ENCODE measurements at regions not wholly inside any gene's neighbourhood (a gene's known extent, or its start where the extent isn't known, plus 50 kb on each side); places are given as distances from the start of the nearest gene placed in this dataset.

- no peak for DNase-seq (ENCODE audit: low read depth in 3 of 3, low spot score in 2 of 3)
Observed at GRCh38 chr17:77426676-77427386, 286.1 kb downstream of the SEC14L1 start.

- no peak for DNase-seq (ENCODE audit: low read depth in 3 of 3, low spot score in 2 of 3)
Observed at GRCh38 chr17:77427391-77427991, 286.7 kb downstream of the SEC14L1 start.

- no peak for DNase-seq (ENCODE audit: low read depth in 3 of 3, low spot score in 2 of 3)
Observed at GRCh38 chr17:77428020-77428748, 287.4 kb downstream of the SEC14L1 start.

- DNase-seq (ENCODE audit: low read depth in 3 of 3, low spot score in 2 of 3) = no peak
Observed at GRCh38 chr17:77428749-77429368, 288.1 kb downstream of the SEC14L1 start.

GRCh38 chr17:77429369-77429968 is 288.7 kb downstream of the SEC14L1 start:
- DNase-seq (ENCODE audit: low read depth in 3 of 3, low spot score in 2 of 3) = no peak

- peak in 1 of 3 donors; percentile 81 for DNase-seq (ENCODE audit: low read depth in 3 of 3, low spot score in 2 of 3)
Observed at GRCh38 chr17:77429969-77430752, 289.4 kb downstream of the SEC14L1 start.

GRCh38 chr17:77432034-77432661 is 291.4 kb downstream of the SEC14L1 start:
- DNase-seq (ENCODE audit: low read depth in 3 of 3, low spot score in 2 of 3) = no peak

GRCh38 chr17:77432742-77433141 is 292.0 kb downstream of the SEC14L1 start:
- no peak for DNase-seq (ENCODE audit: low read depth in 3 of 3, low spot score in 2 of 3)

GRCh38 chr17:77433385-77434135 is 292.8 kb downstream of the SEC14L1 start:
- no peak for DNase-seq (ENCODE audit: low read depth in 3 of 3, low spot score in 2 of 3)

- DNase-seq (ENCODE audit: low read depth in 3 of 3, low spot score in 2 of 3) = no peak
Observed at GRCh38 chr17:77434136-77435114, 293.7 kb downstream of the SEC14L1 start.

GRCh38 chr17:77435272-77436057 is 294.7 kb downstream of the SEC14L1 start:
- DNase-seq (ENCODE audit: low read depth in 3 of 3, low spot score in 2 of 3) = no peak

- no peak for DNase-seq (ENCODE audit: low read depth in 3 of 3, low spot score in 2 of 3)
Observed at GRCh38 chr17:77436058-77436442, 295.3 kb downstream of the SEC14L1 start.

GRCh38 chr17:77436481-77436880 is 295.7 kb downstream of the SEC14L1 start:
- DNase-seq (ENCODE audit: low read depth in 3 of 3, low spot score in 2 of 3) = no peak

- DNase-seq (ENCODE audit: low read depth in 3 of 3, low spot score in 2 of 3) = no peak
Observed at GRCh38 chr17:77437017-77437416, 296.2 kb downstream of the SEC14L1 start.

- DNase-seq (ENCODE audit: low read depth in 3 of 3, low spot score in 2 of 3) = no peak
Observed at GRCh38 chr17:77437747-77438146, 297.0 kb downstream of the SEC14L1 start.

GRCh38 chr17:77438241-77439188 is 297.7 kb downstream of the SEC14L1 start:
- no peak for DNase-seq (ENCODE audit: low read depth in 3 of 3, low spot score in 2 of 3)
